Calu3 (cell line): ENCODE measurements at regions not wholly inside any gene's neighbourhood (a gene's known extent, or its start where the extent isn't known, plus 50 kb on each side); places are given as distances from the start of the nearest gene placed in this dataset.

ENCODE experiments used
- BruUV-seq: library from RNA; stranded (reverse); fragments of 400-500 nt; replicated peaks from 2 replicates; lab custom pipeline; 2021; lab: Mats Ljungman, UMichigan
- CTCF ChIA-PET: fragments of 300-600 bp; sonication (Branson Sonifier 250); formaldehyde crosslinking; loops from one replicate; lab custom pipeline; 2022; ENCODE audit warnings: antibody characterized with exemption; lab: Charles Lee
- DNase-seq: peaks from one replicate; pipeline ENCODE4 v3.0.0; 2022
- H3K27ac Mint-ChIP-seq: one replicate; pipeline ENCODE4 v1.8.0; 2022; ENCODE audit warnings: mixed read lengths; ENCODE audit not compliant: unreplicated experiment
- H3K27me3 Mint-ChIP-seq: one replicate; pipeline ENCODE4 v1.8.0; 2022; ENCODE audit warnings: mixed read lengths; ENCODE audit not compliant: unreplicated experiment
- H3K36me3 Mint-ChIP-seq: one replicate; pipeline ENCODE4 v1.8.0; 2022; ENCODE audit warnings: mild to moderate bottlenecking, moderate library complexity, mixed read lengths; ENCODE audit not compliant: insufficient read depth, unreplicated experiment
- H3K4me1 Mint-ChIP-seq: one replicate; pipeline ENCODE4 v1.8.0; 2022; ENCODE audit warnings: mild to moderate bottlenecking, low read depth, mixed read lengths; ENCODE audit not compliant: unreplicated experiment
- H3K4me3 Mint-ChIP-seq: one replicate; pipeline ENCODE4 v1.8.0; 2022; ENCODE audit warnings: mild to moderate bottlenecking, low read depth, moderate library complexity, mixed read lengths; ENCODE audit not compliant: unreplicated experiment
- H3K9me3 Mint-ChIP-seq: one replicate; pipeline ENCODE4 v1.8.0; 2022; ENCODE audit warnings: low read depth, mixed read lengths; ENCODE audit not compliant: unreplicated experiment
- CTCF ChIP-seq: fragments of 200-600 bp; IDR thresholded peaks from one replicate; pipeline ENCODE4 v1.8.0; 2022; ENCODE audit warnings: antibody characterized with exemption; ENCODE audit not compliant: unreplicated experiment
- intact Hi-C: fragments of 100-400 bp; cut with micrococcal nuclease; formaldehyde crosslinking; loops from one replicate; pipeline ENCODE4 v1.10.0; 2022; ENCODE audit not compliant: unreplicated experiment

- Mint-ChIP-seq H3K4me3 (no peak overlapping the region), H3K36me3 (no peaks in the 10 kb centered on the region), H3K9me3 (no peaks in the 10 kb centered on the region), H3K27me3 (no peaks in the 10 kb centered on the region), H3K4me1 (no peaks in the 10 kb centered on the region), H3K27ac (no peak overlapping the region)
- no peak for TF ChIP-seq CTCF
- BruUV-seq: no TSS peak
- intact Hi-C loops: no loop called here
- DNase-seq: no peak
- CTCF ChIA-PET: no interaction called here
These were observed 201.9 kb upstream of the RBMS1 start for GRCh38 chr2:160695402-160696086.

GRCh38 chr2:160696087-160696452 lies 202.5 kb upstream of the RBMS1 start:
- intact Hi-C loops: no loop called here
- H3K4me1 Mint-ChIP-seq: no peaks in the 10 kb centered on the region
- CTCF ChIA-PET: no interaction called here
- DNase-seq: no peak
- no TSS peak for BruUV-seq
- no peaks in the 10 kb centered on the region for H3K9me3 Mint-ChIP-seq
- H3K36me3 Mint-ChIP-seq: no peaks in the 10 kb centered on the region
- no peak overlapping the region for H3K4me3 Mint-ChIP-seq
- no peak overlapping the region for H3K27ac Mint-ChIP-seq
- no peak for TF ChIP-seq CTCF
- H3K27me3 Mint-ChIP-seq: no peaks in the 10 kb centered on the region

GRCh38 chr2:160697817-160698216 lies 204.2 kb upstream of the RBMS1 start:
- H3K4me1 Mint-ChIP-seq: no peaks in the 10 kb centered on the region
- H3K27me3 Mint-ChIP-seq: no peaks in the 10 kb centered on the region
- no peak for DNase-seq
- H3K36me3 Mint-ChIP-seq: no peaks in the 10 kb centered on the region
- TF ChIP-seq CTCF: no peak
- no peaks in the 10 kb centered on the region for H3K9me3 Mint-ChIP-seq
- CTCF ChIA-PET: no interaction called here
- no peak overlapping the region for H3K4me3 Mint-ChIP-seq
- no peak overlapping the region for H3K27ac Mint-ChIP-seq
- no TSS peak for BruUV-seq
- intact Hi-C loops: no loop called here

- no peak for TF ChIP-seq CTCF
- DNase-seq: no peak
- H3K9me3 Mint-ChIP-seq: no peaks in the 10 kb centered on the region
- H3K27ac Mint-ChIP-seq: no peak overlapping the region
- H3K36me3 Mint-ChIP-seq: no peaks in the 10 kb centered on the region
- no TSS peak for BruUV-seq
- no peaks in the 10 kb centered on the region for H3K27me3 Mint-ChIP-seq
- peaks cover 9% of the 10 kb centered on the region for H3K4me1 Mint-ChIP-seq
- H3K4me3 Mint-ChIP-seq: no peak overlapping the region
- CTCF ChIA-PET: interaction anchor here (0.7 kb wide), 1 partner anchor 289 kb away, joined by 3 read pairs; no protein-coding TSS in a partner anchor
- intact Hi-C loops: no loop called here
These were observed 206.6 kb upstream of the RBMS1 start for GRCh38 chr2:160700021-160700814.
